NCI-H82 treated with DMSO at 0.1 percent for 48 hours (cell line): ENCODE measurements at regions not wholly inside any gene's neighbourhood (a gene's known extent, or its start where the extent isn't known, plus 50 kb on each side); places are given as distances from the start of the nearest gene placed in this dataset.

Source experiments
- DNase-seq: peaks from one replicate; lab custom pipeline; 2025; ENCODE audit not compliant: unreplicated experiment; lab: John Stamatoyannopoulos, UW

DNA sequence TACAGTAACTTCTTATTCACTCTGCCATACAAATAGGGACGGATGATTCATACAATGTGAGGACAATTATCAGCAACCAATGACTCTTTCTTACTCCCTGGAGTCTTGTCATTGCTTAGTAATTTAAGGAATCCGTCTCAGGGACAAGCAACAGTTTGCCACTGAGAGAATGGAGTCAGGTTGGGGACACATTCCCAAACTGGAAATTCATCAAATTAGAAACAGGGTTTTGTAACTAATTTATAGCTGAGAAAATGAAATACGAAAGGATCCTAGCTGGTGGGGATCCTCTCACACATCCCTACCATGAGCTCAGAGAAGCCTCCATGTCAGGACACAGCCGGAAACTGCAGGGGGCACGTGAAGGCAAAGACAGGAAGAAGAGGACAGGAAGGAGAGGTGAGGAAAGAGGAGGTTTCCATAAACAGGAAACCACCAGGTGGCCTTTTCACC is 50.4 kb upstream of the KDR start:
- DNase-seq = no peak

DNA sequence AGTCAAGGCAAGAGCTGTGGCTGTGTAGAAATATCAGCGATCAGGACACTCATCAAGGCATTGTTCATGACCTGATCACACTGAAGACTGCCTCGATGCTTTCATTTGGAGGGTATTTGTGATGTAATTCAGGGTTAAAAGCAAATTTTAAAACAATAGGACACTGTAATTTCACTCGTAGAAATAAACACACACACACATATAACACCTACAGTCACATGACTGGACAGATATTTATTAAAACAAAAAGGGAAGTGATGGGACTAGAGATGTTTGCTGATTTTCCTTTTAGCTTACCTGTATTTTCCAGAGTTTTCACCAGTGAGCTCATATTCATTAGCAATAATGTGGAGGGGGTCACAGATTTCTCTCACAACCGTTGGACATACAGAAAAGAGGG is 51.1 kb upstream of the KDR start:
- DNase-seq = no peak

DNA sequence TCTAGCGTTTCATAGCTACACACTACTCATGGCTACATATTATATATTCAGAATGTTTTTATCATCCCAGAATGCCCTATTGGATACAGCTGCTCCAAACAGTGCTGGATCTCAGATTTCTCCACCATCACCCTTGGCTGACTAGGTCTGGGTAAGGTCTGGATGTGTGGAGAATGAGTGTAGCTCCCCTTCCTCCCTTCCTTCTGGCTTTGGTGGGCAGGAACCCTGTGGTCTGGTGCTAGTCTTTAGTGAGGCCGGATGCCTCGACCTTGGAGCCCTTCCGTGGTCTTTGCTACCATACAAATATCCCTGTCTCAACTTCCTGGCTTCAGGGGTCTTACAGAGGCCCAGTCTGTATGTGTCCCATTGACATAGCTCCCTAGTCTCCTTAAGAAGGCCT is 52.1 kb upstream of the KDR start:
- no peak for DNase-seq

DNA sequence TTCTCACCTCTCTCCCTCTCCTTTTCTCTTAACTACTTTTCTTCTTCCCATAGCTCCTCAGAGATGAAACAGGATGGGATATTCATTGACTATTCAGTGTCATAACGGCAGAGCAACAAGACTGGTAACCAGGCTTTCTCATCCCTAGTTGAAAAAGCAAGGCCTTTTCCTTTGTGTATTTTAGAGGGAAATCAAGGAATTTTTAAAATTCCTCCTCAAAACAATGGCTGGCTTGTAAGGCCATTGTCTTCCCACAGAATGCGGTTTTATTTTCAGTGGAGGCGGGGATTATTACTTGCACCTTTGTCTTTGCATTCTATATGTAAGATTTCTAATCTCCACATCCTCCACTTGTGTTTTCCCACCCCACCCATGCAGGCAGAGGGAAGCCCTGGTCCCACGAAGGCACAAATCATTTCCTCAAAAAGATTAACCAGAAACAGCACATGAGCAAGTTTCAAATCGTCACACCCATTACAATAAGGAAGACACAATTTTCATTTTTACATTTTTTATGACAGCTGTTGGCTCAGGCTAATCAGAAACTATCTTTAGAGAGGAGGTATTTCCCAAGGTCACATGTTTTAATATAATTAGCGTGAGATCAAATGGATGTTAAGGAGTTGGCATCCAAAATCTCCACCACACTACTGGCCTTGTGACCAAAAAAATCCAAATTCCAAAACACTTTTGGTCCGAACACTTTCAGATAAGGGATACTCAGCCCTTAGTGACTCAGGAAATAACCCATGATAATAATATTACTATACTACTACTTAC is 53.0 kb upstream of the KDR start:
- no peak for DNase-seq

DNA sequence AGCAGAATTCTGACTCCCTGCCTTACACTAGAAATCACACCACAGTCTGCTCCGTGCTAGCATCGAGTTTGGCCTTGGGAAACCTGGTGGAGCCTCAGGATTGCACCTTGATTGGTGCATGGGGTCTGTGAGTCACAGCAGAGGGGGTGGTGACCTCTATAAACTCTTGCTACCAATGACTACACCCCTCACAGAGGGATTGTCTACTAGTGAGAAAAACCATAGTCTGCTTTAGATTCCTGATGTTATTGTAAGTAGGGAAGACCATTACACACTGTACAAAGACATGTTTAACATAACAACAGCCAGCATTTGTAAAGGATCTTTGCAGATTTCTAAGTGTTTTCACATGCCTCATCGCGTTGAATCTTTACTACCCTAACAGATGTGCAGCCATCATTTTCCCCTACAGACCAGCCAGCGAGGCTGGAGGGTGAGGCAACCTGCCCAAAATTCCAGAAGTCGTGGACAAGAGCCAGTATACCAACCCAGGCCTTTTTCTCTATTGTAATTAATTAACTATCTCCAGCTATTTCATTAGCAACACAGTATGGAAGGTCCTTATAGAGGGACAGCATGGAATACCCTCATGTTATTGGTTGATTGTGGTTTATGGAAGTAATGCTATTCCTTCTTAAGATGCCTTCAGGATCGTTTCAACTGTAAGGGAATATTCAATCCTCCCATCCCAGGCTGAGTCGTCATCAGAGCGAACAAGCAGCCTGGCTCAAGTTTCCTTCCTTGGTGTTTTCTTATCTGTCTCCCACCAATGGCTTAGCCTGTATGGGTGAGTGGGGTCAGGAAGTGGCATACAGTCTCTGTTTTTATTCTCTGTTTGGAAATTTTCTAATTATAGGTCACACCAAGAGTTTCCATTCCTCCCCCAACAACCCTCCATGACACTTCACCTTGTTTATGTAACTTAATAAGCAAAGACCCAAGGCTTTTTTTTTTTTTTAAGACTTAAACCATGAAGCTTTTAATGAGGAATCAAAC is 55.9 kb upstream of the KDR start:
- no peak for DNase-seq

DNA sequence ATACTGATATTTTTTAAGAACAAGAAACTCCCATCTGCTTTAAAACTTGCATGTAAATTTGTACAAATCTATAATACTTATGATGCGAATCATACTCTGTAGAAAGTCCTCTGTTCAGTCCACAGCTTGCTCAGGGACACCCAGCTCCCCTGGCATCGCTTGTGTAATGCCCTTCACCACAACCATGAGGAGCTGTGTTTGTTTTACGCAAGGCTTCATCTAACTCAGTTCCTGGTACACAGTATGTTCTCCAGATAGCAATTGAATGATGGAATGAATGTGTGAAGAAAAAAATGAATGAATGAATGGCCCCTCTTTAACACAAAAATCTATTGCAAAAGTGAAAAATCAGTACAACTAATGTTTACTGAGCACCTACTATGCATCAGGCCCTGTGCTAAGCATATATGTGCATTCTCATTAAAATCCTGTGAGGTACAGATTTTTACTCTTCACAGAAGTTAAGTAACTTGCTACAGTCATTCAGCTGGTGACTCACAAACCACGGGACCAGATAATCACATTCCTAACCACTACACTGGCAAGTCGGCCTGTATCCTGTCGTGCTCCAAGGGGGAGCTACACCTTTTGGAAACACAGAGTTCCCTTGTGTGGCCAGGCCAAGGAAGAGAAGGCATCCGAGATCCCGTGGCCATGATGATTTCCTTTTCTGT is 58.7 kb upstream of the KDR start:
- no peak for DNase-seq

DNA sequence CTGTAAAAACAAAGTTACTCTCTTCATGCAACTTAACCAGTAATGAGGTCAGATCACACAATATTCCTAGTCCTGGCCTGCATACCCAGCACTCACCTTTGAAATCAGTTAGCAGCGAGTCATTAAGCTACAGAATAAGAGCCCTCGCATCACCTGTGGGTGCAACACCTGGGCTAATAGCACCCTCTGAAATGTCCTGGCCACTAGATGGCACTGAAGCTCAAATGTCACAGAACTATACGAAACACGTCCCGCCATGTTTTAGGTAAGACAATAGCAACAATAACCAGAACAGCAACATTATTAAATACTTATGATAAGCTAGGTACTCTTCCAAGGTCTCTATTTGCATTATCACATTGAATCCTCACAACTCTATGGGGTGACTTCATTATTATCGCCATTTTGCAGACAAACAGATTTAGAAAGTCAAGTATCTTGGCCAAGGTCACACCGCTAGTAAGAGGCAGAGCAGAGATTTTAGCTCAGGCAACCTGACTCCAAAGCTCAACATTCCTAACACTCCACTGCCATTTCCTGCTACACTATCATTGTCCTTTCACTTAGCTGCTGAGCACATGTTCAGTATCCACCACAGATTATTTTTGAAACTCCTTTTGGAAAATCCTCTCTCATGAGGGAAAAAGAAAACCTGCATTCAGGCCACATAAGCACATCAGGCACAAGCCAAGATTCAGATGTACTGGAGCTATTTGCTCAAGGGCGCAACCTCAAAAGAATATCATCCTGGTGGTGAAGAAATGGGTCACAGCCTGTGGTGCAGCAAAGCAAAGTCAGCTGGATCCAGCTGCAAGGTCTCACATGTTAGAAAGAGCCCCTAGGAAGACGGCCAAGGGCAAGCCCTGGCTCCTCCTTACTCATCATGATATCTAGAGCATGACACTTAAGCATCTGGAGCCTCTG is 59.5 kb upstream of the KDR start:
- peak; percentile 28 for DNase-seq

DNA sequence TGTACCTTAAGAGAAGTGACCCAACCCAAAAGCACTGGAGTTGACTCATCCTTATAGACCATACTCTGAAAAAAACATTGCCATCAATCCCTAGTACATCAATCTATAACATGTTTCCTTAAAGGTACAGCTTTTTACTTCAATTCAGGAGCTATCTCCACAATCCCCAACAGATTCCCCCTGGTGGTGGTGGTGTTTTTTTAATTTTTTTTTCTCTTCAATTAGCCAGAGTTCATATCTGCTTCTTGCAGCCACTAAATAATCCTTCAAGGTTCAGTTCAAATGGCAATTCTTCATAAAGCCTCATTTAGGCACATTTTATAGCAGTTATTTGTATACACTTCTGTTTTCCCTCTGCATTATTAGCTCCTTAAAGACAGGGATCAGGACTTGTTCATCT is 60.7 kb upstream of the KDR start:
- no peak for DNase-seq

DNA sequence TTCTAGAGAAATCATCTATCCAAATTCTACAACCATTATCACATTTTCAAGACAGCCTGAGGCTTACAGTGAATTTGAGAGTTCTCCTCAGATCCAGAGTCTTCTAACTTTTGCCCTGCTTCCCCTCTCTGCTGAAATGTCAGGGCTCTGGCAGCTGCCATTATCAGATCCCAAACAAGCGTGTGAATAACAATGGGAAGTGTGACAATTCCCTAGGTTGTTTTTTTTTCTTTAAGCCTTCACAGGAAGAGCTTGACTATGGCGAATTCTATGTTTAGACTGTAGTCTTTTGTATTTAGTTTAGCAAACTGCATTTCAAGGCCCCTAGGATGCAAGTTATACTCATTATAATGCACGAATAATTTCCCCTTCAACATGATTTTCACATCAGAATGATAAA is 61.3 kb upstream of the KDR start:
- no peak for DNase-seq

DNA sequence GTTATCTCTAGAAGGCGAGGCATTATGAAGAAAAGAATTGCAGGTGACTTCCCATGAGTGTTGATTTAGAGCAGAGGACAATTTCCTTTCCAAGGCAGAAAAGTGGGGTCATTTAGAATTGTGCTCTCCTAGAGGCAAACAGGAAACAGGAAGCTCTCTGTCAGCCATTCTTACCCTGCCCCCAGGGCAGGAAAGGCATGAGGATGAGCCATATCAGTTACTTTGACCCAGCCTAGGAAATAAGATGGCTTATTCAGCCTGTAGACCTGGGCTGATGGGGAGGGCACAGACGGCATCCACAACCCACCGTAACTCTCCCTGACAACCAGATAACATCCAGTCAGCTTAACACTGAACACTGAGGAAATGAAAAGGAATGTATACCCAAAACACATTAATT is 88.8 kb upstream of the KDR start:
- DNase-seq = no peak

DNA sequence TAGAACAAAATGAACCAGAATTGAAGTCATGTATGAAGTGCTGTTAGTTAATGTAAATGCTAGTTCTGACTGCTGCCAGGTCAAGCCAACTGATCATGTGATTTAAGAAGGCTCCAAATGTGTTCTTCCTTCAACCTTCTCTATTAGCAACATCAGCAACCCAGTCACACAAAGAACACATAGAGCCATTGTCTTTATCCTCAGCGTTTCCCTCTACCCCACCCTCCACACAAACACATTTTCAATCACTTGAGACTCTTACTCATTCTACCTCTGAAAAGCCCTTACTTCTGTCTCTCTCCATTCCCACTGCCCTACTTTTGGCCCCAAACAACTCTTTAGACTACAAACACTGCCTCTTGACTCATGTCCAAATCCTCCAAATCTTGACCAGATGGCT is 89.7 kb upstream of the KDR start:
- DNase-seq = no peak

DNA sequence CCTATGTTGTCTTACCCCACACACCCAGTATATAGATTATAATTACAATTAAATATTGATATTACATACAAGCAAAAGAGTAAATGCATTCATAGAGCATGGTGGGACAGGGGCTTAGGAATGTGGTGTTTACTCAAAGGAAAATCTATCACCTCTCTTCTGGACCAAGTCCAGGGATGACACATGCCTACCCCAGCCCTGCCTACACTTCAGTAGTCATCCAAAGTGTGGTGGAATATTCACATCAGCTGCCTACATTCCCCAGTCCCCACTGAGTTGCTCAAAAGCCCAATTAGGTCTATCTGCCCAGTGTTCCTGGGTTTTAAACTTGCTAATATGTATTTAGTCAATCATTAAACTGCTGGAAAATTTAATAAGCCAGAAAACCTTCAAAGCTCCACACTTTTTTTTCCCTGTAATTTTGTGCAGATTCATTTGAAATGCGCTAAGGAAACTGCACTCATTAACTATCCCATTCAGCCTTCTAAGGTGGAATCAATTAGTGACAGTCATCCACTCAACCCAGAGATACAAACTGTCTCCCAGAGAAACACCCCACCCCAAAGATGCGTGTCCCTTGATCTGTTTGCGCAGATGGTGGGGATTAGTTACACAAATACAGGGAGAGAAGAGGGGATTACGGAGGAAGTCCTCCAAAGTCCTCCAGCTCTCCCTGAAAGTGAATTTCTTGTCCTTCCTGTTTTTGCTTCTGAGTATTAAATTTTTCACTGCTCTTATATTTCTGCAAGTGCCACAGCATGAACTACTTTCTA is 91.7 kb upstream of the KDR start:
- peak; percentile 74 for DNase-seq

DNA sequence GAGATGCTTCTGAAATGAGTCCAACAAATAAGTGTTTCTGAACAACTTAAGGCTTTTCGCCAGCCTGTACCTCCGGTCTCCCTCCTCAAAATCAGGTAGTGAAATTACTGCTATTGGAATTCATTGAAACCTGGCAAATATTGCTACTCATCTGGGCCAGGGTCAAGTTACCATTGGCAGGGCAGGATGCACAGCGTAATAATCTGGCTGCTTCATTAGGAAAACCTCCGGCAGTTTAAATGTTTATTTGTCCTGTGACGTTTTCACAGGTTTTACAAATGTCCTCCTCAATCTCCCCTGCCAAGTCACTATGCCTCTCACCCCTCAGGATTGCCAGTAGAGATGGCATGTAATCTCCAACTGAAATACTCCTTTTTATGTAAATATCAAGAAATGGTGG is 92.6 kb upstream of the KDR start:
- DNase-seq = no peak

DNA sequence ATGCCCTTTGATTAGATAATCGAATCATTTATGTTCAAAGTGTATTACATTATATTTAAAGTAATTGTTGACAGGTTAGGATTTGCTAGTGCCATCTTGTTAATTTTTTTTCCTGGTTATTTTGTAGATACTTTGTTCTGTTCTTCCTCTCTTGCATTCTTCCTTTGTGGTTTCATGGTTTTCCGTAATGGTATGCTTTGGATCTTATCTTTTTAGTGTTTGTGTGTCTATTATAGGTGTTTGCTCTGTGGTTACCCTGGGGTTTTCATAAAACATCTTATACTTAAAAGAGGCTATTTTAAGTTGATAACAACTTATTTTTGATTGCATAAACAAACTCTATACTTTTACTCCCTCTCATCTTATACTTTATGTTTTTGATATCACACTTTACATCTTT is 108.2 kb upstream of the SRD5A3 start:
- DNase-seq = no peak

DNA sequence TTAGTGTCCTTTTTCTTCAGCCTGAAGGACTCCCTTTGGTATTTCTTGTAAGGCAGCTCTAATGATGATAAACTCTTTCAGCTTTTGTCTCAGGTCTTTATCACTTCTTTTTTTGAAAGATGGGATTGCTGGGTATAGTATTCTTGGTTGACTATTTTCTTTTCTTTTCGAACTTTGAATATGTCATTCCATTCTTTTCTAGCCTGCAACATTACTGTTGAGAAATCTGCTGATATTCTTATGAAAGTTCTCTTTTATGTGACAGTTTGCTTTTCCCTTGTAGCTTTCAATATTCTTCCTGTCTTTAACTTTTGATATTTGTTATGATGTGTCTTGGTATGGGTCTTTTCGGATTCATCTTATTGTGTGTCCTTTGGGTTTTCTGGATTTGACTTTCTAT is 107.6 kb upstream of the SRD5A3 start:
- DNase-seq = no peak

DNA sequence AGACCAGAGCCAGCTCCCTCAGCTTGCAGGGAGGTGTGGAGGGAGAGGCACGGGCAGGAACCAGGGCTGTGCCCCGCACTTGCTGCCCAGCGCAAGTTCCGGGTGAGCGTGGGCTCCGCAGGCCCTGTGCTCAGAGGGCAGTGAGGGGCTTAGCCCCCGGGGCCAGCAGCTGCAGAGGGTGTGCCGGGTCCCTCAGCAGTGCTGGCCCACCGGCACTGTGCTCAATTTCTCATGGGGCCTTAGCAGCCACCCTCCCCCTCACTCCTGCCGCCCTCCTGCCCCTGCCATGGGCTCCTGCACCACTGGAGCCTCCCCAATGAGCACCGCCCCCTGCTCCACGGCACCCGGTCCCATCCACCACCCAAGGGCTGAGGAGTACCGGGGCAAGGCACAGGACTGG is 104.6 kb upstream of the SRD5A3 start:
- no peak for DNase-seq

DNA sequence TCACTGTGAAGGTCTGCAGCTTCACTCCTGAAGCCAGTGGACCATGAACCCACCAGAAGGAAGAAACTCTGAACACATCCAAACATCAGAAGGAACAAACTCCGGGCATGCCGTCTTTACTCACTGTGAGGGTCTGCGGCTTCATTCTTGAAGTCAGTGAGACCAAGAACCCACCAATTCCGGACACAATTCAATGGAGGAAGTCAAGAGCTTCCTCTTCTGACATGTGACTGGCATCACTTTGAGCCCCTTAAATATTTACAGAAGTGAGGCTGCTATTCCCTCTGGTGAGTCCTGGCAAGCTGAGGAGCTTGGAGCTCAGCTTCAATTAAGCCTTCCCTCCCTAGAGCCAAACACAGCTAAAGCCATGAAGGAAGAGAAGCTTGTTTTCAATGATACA is 103.5 kb upstream of the SRD5A3 start:
- no peak for DNase-seq

DNA sequence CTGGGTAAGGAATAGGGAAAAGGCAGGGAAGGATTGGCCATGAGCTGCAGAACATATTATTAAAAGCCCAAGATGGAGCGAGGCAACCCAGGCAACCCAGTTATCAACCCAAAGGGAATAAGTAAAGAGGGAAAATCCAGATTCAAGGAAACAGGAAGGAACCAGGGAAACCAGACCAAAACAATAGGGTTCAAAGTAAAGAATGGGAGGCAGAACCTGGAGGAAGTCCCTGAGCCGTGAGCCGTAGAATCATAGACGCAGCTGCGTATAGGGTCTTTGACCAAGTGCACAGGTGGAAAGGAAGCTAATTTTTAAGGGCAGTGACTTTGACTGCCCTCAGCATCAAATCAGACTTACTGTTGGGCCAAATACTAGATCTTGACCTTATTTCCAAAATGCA is 98.5 kb upstream of the SRD5A3 start:
- DNase-seq = no peak

DNA sequence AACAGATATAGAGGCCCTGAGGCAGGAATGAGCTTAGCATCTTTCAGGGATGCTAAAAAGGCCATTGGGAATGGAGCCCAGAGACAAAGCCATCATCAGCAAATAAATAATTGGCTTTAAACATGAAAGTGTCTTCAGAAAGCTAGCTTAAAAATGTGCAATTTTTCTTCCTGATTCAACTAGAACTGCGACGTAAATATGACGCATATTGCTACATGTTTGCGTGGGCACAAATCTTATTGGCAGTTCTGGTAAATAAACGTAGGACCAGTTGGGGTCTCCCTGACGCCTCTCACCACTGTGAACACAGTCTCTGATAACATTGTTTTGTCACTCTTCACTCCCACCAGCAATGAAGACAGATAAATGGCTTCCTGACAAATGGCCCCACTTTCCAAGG is 97.3 kb upstream of the SRD5A3 start:
- no peak for DNase-seq

DNA sequence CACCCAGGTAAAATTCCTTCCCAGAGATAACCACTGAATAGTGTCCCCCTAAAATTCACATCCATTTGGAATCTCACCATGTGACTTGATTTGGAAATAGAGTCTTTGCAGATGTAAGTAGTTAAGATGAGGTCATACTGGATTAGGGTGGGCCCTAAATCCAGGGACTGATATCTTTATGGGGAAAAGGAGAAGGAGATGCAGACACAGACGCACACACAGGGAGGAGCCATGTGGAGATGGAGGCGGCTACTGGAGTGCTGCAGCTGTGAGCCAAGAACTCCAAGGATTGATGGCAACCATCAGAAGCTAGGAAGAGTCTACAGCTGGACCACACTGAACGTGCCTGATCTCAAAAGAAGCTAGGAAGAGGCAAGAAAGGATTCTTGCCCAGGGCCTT is 96.6 kb upstream of the SRD5A3 start:
- DNase-seq = no peak
